ENCODE measurements at regions not wholly inside any gene's neighbourhood (a gene's known extent, or its start where the extent isn't known, plus 50 kb on each side); places are given as distances from the start of the nearest gene placed in this dataset.

DNA sequence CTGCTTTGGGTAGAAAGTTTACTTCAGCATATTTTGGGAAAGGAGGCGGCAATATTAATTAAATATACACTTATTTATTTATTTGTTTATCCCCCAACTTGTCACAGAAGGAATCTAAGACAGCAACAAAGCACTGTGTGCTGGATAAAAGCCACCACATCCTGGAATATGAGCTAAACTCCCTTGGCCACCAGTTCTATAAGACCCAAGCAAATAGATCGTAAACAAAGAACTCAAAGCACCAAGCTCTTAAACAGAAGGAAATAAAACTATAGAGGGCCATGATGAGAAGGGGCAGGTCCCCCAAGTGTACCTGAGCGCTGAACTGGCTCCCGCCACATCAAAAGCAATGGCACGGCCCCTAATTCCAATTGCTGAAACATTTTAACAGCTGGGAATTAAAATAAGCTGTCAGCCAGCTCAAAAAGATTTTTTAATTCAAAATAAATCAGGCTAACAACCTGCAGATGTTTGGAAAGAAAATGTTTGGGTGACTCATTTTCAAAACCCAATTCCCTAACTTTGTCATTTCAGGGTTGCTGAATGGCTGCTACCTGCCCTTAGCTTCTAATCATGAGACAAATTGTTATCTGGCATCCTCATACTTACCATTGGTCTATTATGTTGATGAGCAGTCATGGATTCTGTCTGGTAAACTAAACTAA, 127.1 kb downstream of the SLC30A10 start:
- DNase-seq = no peak
- TF ChIP-seq, protein P1, sequence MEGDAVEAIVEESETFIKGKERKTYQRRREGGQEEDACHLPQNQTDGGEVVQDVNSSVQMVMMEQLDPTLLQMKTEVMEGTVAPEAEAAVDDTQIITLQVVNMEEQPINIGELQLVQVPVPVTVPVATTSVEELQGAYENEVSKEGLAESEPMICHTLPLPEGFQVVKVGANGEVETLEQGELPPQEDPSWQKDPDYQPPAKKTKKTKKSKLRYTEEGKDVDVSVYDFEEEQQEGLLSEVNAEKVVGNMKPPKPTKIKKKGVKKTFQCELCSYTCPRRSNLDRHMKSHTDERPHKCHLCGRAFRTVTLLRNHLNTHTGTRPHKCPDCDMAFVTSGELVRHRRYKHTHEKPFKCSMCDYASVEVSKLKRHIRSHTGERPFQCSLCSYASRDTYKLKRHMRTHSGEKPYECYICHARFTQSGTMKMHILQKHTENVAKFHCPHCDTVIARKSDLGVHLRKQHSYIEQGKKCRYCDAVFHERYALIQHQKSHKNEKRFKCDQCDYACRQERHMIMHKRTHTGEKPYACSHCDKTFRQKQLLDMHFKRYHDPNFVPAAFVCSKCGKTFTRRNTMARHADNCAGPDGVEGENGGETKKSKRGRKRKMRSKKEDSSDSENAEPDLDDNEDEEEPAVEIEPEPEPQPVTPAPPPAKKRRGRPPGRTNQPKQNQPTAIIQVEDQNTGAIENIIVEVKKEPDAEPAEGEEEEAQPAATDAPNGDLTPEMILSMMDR (IDR thresholded peaks at IDR 0.05) = no peak
- H3K4me3 ChIP-seq = no peak overlapping the region
- H3K27ac ChIP-seq = no peak overlapping the region
- H3K27me3 ChIP-seq = no peaks in the 10 kb centered on the region
- ATAC-seq = no peak
- H3K9me3 ChIP-seq = no peaks in the 10 kb centered on the region
- no peaks in the 10 kb centered on the region for H3K4me1 ChIP-seq
- intact Hi-C loops (cut with DNase I) = no loop called here
- H3K36me3 ChIP-seq = no peaks in the 10 kb centered on the region

DNA sequence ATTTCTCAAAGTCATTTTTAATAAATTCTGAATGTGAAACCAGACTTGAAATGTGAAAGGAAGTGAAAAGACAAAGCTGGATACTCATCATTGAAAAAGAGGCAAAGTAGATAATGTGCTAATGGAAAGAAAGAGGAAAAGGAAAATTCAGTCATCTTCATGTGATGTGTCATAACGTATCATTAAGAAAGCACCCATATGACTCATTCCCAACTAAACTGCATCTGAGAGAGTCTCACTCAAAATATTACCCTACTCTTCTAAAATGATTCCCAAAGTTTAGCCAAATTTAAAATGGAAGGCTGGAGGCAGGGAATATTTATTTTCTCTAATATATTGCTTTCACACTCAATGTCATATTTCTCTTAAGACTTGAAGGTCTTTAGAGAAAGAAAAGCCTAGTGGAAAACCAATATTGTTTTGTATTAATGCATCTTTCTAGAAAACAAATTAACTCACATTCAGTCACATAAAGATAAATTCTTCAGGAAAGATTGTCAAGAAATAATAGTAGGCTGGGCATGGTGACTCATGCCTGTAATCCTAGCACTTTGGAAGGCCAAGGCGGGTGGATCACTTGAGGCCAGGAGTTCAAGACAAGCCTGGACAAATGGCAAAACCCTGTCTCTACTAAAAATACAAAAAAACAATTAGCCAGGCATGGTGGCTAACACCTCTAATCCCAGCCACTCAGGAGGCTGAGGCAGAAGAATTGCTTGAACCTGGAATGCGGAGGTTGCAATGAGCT, 129.9 kb downstream of the SLC30A10 start:
- Histone ChIP-seq H3K9me3 (no peaks in the 10 kb centered on the region), H3K4me3 (no peak overlapping the region), H3K36me3 (no peaks in the 10 kb centered on the region), H3K27ac (no peak overlapping the region), H3K4me1 (no peaks in the 10 kb centered on the region), H3K27me3 (no peaks in the 10 kb centered on the region)
- DNase-seq (no peak), ATAC-seq (no peak)
- TF ChIP-seq, protein P1 (IDR thresholded peaks at IDR 0.05) = no peak
- intact Hi-C loops (cut with DNase I) = no loop called here

DNA sequence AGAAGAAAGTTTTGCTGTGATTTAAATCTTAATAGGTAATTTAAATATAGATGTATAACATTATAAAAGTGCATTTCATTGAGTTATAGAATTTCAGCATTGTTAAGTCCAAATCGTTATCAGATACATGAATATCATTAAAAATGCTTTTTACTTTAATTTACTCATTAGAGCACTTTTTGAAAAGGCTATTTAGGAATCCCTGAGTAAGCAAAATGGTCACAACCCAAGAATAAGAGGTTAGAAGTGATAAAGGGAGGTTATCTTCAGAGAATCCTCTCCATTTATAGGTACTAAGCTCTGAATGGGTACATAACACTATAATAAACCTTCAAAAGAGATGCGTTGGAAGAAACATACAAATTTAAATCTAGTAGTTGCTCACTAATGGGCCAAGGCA, 130.7 kb downstream of the SLC30A10 start:
- H3K27ac ChIP-seq = no peak overlapping the region
- no peaks in the 10 kb centered on the region for H3K4me1 ChIP-seq
- no peak for ATAC-seq
- TF ChIP-seq, protein P1 (IDR thresholded peaks at IDR 0.05) = no peak
- intact Hi-C loops (cut with DNase I) = no loop called here
- H3K4me3 ChIP-seq = no peak overlapping the region
- H3K27me3 ChIP-seq = no peaks in the 10 kb centered on the region
- H3K36me3 ChIP-seq = no peaks in the 10 kb centered on the region
- DNase-seq = no peak
- H3K9me3 ChIP-seq = no peaks in the 10 kb centered on the region

DNA sequence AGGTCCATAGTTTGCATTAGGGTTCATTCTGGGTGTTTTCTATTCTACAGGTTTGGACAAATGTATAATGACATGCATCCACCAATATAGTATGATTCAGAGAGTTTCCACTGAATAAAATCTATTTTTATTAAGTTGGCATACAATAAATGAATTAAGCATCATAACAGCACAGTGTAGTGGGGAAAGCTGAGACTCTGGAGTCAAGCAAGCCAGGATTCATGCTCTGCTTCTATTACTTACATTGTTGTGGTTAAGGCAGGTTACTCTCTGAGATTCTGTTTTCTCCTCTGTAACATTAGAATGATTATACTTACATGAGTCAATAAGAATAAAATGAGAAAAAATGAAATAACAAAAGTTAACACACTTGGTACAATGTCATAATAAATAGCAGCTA, 131.3 kb downstream of the SLC30A10 start:
- Histone ChIP-seq H3K36me3 (no peaks in the 10 kb centered on the region), H3K27me3 (no peaks in the 10 kb centered on the region), H3K4me3 (no peak overlapping the region), H3K27ac (no peak overlapping the region), H3K9me3 (no peaks in the 10 kb centered on the region), H3K4me1 (no peaks in the 10 kb centered on the region)
- TF ChIP-seq, protein P1 (IDR thresholded peaks at IDR 0.05) = no peak
- intact Hi-C loops (cut with DNase I) = no loop called here
- no peak for ATAC-seq
- no peak for DNase-seq

DNA sequence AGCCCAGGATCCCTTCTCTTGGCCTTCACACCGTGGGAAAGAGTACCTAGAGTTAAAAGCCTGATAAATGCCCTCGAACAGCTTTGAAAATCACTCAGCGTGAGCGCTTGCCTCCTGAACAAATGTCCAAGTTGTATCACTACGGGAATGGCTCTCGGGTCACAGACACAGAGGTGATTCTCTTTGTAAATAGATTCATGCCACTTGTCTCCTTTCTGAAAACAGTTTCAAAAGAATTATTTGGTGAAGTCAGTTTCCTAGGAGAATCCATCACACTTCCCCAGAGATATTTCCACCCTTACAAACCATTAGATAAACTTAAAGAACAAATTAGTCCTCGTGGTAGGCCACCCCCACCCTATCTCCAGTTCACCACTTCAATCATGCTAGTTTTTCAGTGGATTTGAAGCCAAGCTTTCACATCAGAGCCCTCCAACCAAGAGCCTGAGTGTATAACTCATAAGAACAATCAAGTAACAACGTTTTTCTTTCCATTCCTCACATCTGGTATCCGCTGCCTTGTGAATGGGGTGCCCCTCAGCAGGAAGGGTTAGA, 132.9 kb downstream of the SLC30A10 start:
- Histone ChIP-seq H3K4me3 (no peak overlapping the region), H3K36me3 (no peaks in the 10 kb centered on the region), H3K27me3 (no peaks in the 10 kb centered on the region), H3K4me1 (no peaks in the 10 kb centered on the region), H3K27ac (no peak overlapping the region), H3K9me3 (no peaks in the 10 kb centered on the region)
- DNase-seq = no peak
- no peak for ATAC-seq
- intact Hi-C loops (cut with DNase I) = no loop called here
- TF ChIP-seq, protein P1 (IDR thresholded peaks at IDR 0.05) = no peak

Measured in upper lobe of right lung (tissue), 1 donor.